Amygdala (tissue), 56 donors: ENCODE measurements at regions not wholly inside any gene's neighbourhood (a gene's known extent, or its start where the extent isn't known, plus 50 kb on each side); places are given as distances from the start of the nearest gene placed in this dataset.

Source experiments
- DNase-seq, 56 donors: peaks; one replicate each; lab custom pipeline; 2025; lab: John Stamatoyannopoulos, UW

- no peak for DNase-seq
These were observed 1061.2 kb downstream of the PCDH18 start for GRCh38 chr4:136471051-136471450.

- DNase-seq: no peak
These were observed 1066.6 kb downstream of the PCDH18 start for GRCh38 chr4:136465691-136466090.

- DNase-seq: no peak
These were observed 1068.4 kb downstream of the PCDH18 start for GRCh38 chr4:136463941-136464340.

- no peak for DNase-seq
These were observed 1070.8 kb downstream of the PCDH18 start for GRCh38 chr4:136461533-136461932.

GRCh38 chr4:136458326-136458725, 1074.0 kb downstream of the PCDH18 start:
- DNase-seq: no peak

GRCh38 chr4:136457577-136457976, 1074.7 kb downstream of the PCDH18 start:
- no peak for DNase-seq

- DNase-seq: no peak
These were observed 1075.3 kb downstream of the PCDH18 start for GRCh38 chr4:136457004-136457403.

- DNase-seq: no peak
These were observed 1089.3 kb downstream of the PCDH18 start for GRCh38 chr4:136443006-136443405.

- DNase-seq: no peak
These were observed 1089.8 kb downstream of the PCDH18 start for GRCh38 chr4:136442447-136442846.

GRCh38 chr4:136441629-136442282, 1090.5 kb downstream of the PCDH18 start:
- no peak for DNase-seq

- DNase-seq: no peak
These were observed 1093.6 kb downstream of the PCDH18 start for GRCh38 chr4:136438645-136439044.

GRCh38 chr4:136424052-136424451, 1108.2 kb downstream of the PCDH18 start:
- no peak for DNase-seq

- DNase-seq: no peak
These were observed 1117.3 kb downstream of the PCDH18 start for GRCh38 chr4:136414981-136415380.

- no peak for DNase-seq
These were observed 1119.6 kb downstream of the PCDH18 start for GRCh38 chr4:136412708-136413107.

- no peak for DNase-seq
These were observed 1131.5 kb downstream of the PCDH18 start for GRCh38 chr4:136400829-136401228.

GRCh38 chr4:136395212-136395722, 1137.0 kb downstream of the PCDH18 start:
- DNase-seq: no peak

GRCh38 chr4:136392576-136392975, 1139.7 kb downstream of the PCDH18 start:
- no peak for DNase-seq

- DNase-seq: peak in 1 of 56 donors; percentile 2
These were observed 1141.5 kb downstream of the PCDH18 start for GRCh38 chr4:136390824-136391223.

- no peak for DNase-seq
These were observed 1149.2 kb downstream of the PCDH18 start for GRCh38 chr4:136383082-136383481.

GRCh38 chr4:136371231-136371630, 1161.1 kb downstream of the PCDH18 start:
- no peak for DNase-seq

GRCh38 chr4:136369073-136369472, 1163.2 kb downstream of the PCDH18 start:
- DNase-seq: no peak

GRCh38 chr4:136357556-136357955, 1174.7 kb downstream of the PCDH18 start:
- DNase-seq: no peak

- no peak for DNase-seq
These were observed 1176.3 kb downstream of the PCDH18 start for GRCh38 chr4:136355970-136356369.
